ENCODE measurements at regions not wholly inside any gene's neighbourhood (a gene's known extent, or its start where the extent isn't known, plus 50 kb on each side); places are given as distances from the start of the nearest gene placed in this dataset.

DNA sequence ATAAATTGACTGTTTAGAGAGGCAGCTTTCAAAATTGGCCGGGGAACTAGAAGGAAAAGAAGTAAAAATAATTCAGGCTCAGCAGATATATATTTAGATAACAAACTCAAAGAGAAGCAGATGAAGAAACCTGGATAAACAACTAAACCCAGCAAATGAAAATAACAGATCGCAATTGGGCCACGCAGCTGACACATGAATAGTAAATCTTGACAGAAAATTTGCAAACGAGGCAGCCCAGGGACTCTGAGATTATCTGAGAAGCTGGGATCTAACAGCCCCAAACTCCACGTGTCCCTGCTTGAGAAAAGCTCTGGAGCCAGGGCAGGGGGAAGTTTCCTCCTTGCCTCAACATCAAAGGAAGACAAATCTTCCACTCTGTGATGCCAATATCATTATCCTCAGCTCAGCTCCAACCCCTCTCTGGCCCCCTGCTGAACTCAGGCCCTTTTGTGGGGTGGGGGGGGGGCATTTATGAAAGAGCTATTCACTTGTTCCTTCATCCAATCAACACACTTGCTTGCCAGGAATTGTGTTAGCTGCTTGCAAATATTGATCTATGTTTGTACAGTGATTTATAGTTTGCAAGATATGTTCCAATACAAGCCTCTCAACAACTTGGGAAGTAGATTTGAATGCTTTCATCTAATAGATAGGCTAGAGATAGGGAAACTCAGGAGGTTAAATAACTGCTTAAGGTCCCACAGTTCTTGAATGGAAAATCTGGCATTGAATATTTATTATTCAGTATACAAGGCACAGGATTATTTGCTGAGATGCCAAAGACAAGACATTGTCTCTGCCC is 72.5 kb upstream of the C11orf87 start:
- no peaks in the 10 kb centered on the region for H3K9me3 ChIP-seq
- no peak for TF ChIP-seq CTCF (IDR thresholded peaks at IDR 0.05)
- no peak for DNase-seq
- no peaks in the 10 kb centered on the region for H3K4me1 ChIP-seq (ENCODE audit: low read depth)
- H3K36me3 ChIP-seq (ENCODE audit: low read depth): no peaks in the 10 kb centered on the region
- no peak for ATAC-seq
- H3K4me3 ChIP-seq: no peak overlapping the region
- intact Hi-C loops (cut with DNase I, micrococcal nuclease): no loop called here

DNA sequence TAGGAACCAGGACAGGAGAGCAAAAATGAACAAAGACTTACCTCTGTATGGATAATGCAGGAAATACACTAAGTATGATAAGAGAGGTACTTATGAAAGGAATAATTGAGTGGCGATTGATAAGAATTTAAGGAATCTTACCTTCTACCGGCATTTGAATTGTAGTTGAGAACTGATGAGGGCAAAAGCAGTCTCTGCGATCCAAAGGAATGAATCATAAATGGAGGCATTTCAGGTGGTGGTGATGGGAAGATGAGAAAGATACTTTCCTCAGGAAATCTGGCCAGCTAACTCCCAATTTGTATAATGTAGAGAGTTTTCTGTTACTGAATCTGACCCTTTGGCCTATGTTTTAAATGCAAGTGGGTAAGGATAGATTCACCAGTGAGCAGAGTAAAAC is 71.9 kb upstream of the C11orf87 start:
- intact Hi-C loops (cut with DNase I, micrococcal nuclease): no loop called here
- Histone ChIP-seq H3K4me1 (ENCODE audit: low read depth) (no peaks in the 10 kb centered on the region), H3K9me3 (no peaks in the 10 kb centered on the region), H3K36me3 (ENCODE audit: low read depth) (no peaks in the 10 kb centered on the region), H3K4me3 (no peak overlapping the region)
- ATAC-seq (no peak), DNase-seq (no peak)
- TF ChIP-seq CTCF (IDR thresholded peaks at IDR 0.05): no peak

GRCh38 chr11:109362059-109362458 is 59.9 kb upstream of the C11orf87 start:
- DNase-seq (no peak), ATAC-seq (no peak)
- H3K4me3 ChIP-seq: no peak overlapping the region
- no peak for TF ChIP-seq CTCF (IDR thresholded peaks at IDR 0.05)
- intact Hi-C loops (cut with DNase I, micrococcal nuclease): no loop called here
- H3K36me3 ChIP-seq (ENCODE audit: low read depth): no peaks in the 10 kb centered on the region
- no peaks in the 10 kb centered on the region for H3K9me3 ChIP-seq
- no peaks in the 10 kb centered on the region for H3K4me1 ChIP-seq (ENCODE audit: low read depth)

DNA sequence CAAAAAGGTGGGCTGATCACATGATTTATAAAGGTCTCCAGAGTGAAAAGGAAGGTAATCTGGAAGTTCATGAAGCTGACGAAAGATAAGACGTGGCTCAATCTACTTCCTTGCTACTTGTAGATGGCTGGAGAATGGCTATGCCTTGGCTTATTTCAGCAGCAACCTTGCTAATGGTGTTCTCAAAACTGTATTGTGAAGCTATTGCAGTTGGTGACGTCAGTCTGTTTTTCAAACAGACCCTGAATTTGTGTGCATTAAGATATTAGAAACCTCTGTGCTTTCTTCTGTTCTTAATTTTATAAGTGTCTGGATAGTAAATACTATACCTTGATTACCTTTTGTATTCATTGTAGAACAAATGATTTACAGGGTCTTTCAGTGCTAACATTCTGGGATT is 58.3 kb upstream of the C11orf87 start:
- intact Hi-C loops (cut with DNase I, micrococcal nuclease): no loop called here
- no peaks in the 10 kb centered on the region for H3K4me1 ChIP-seq (ENCODE audit: low read depth)
- ATAC-seq (no peak), DNase-seq (no peak)
- TF ChIP-seq CTCF (IDR thresholded peaks at IDR 0.05): no peak
- H3K36me3 ChIP-seq (ENCODE audit: low read depth): no peaks in the 10 kb centered on the region
- no peaks in the 10 kb centered on the region for H3K9me3 ChIP-seq
- H3K4me3 ChIP-seq: no peak overlapping the region

GRCh38 chr11:109364851-109365250 is 57.1 kb upstream of the C11orf87 start:
- Histone ChIP-seq H3K9me3 (no peaks in the 10 kb centered on the region), H3K4me1 (ENCODE audit: low read depth) (no peaks in the 10 kb centered on the region), H3K36me3 (ENCODE audit: low read depth) (no peaks in the 10 kb centered on the region), H3K4me3 (no peak overlapping the region)
- ATAC-seq: no peak
- DNase-seq: no peak
- intact Hi-C loops (cut with DNase I, micrococcal nuclease): no loop called here
- no peak for TF ChIP-seq CTCF (IDR thresholded peaks at IDR 0.05)
